Breast epithelium (tissue), 4 donors: ENCODE measurements at regions not wholly inside any gene's neighbourhood (a gene's known extent, or its start where the extent isn't known, plus 50 kb on each side); places are given as distances from the start of the nearest gene placed in this dataset.

Experiments
- DNase-seq, 2 donors: peaks; one replicate each; pipeline ENCODE4 v3.0.0-alpha.2; 2019; ENCODE audit warnings: low spot score in 2 of 2
- H3K27ac ChIP-seq, 2 donors: fragments of 200-600 bp; sonication (generic) in 1 of 2; one replicate each; pipeline ENCODE4 v1.5.1; 2016 to 2019; ENCODE audit warnings: mild to moderate bottlenecking in 1 of 2
- H3K27me3 ChIP-seq, 2 donors: fragments of 200-600 bp; sonication (generic) in 1 of 2; one replicate each; pipeline versions ENCODE4 v1.5.1 to v1.6.0; 2017 to 2019; ENCODE audit warnings: control low read depth in 1 of 2, mild to moderate bottlenecking in 1 of 2
- H3K36me3 ChIP-seq: fragments of 200-600 bp; one replicate; pipeline ENCODE4 v1.5.1; 2019
- H3K4me1 ChIP-seq, 2 donors: fragments of 200-600 bp; sonication (generic); one replicate each; pipeline ENCODE4 v1.5.1; 2016 to 2019; ENCODE audit warnings: control low read depth in 1 of 2
- H3K4me3 ChIP-seq, 3 donors: fragments of 200-600 bp; sonication (generic); 1 replicate in 2 of 3; 2 replicates in 1 of 3; pipeline ENCODE4 v1.5.1; 2016 to 2019; ENCODE audit warnings: mild to moderate bottlenecking in 3 of 3, moderate library complexity in 2 of 3
- H3K9me3 ChIP-seq, 2 donors: fragments of 200-600 bp; sonication (generic) in 1 of 2; one replicate each; pipeline ENCODE4 v1.5.1; 2016 to 2019; ENCODE audit warnings: control low read depth in 1 of 2
- POLR2A ChIP-seq: fragments of 450-650 bp; IDR thresholded peaks from one replicate; pipeline ENCODE4 v1.6.1; 2016; ENCODE audit warnings: antibody characterized with exemption, mild to moderate bottlenecking, moderate library complexity
- POLR2AphosphoS5 ChIP-seq, 3 donors: sonication (generic); formaldehyde crosslinking; IDR thresholded peaks; one replicate each; pipeline ENCODE4 v1.6.1; 2017; ENCODE audit warnings: antibody characterized with exemption in 3 of 3
- intact Hi-C: fragments of 100-400 bp; cut with DNase I; formaldehyde crosslinking; loops from one replicate; pipeline ENCODE4 v1.15.1; 2023; ENCODE audit warnings: low total_unique reads
- TF ChIP-seq, protein P1 (sequence below), 3 donors: fragments of 450-650 bp; IDR thresholded peaks; one replicate each; pipeline ENCODE4 v1.5.1; 2016 to 2017; ENCODE audit warnings: antibody characterized with exemption in 3 of 3, mild to moderate bottlenecking in 3 of 3, moderate library complexity in 3 of 3

DNA sequence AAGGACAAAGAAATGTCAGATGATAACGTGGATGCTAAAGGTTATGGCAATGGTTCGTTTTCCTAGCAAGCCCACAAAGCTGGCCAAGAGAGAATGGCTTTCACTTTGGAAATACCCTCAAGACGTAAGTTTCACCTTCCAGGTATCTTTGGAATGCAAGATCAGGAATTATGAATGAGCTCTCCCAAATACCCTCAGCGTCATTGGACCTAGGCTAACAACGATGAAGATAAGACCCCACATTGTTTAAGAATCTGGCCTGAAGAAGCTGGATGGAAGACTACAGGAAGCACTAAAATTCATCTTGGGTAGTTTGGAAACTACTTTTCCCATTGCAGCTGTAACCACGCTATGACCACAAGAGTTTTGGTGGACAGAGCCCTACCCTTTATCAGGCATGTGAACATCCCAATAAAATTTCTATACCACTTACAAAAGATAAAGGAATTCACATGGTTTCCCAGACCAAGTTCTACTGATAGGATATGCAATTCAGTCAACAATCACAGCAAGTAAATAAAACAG, 111.9 kb downstream of the KDR start:
- no peaks in the 10 kb centered on the region for H3K36me3 ChIP-seq
- no peak overlapping the region for H3K4me3 ChIP-seq
- no peak for DNase-seq
- intact Hi-C loops, result no loop called here
- H3K27me3 ChIP-seq, result no peaks in the 10 kb centered on the region
- H3K4me1 ChIP-seq, result no peaks in the 10 kb centered on the region
- H3K9me3 ChIP-seq, result no peaks in the 10 kb centered on the region
- no peak overlapping the region for H3K27ac ChIP-seq
- TF ChIP-seq, protein P1, sequence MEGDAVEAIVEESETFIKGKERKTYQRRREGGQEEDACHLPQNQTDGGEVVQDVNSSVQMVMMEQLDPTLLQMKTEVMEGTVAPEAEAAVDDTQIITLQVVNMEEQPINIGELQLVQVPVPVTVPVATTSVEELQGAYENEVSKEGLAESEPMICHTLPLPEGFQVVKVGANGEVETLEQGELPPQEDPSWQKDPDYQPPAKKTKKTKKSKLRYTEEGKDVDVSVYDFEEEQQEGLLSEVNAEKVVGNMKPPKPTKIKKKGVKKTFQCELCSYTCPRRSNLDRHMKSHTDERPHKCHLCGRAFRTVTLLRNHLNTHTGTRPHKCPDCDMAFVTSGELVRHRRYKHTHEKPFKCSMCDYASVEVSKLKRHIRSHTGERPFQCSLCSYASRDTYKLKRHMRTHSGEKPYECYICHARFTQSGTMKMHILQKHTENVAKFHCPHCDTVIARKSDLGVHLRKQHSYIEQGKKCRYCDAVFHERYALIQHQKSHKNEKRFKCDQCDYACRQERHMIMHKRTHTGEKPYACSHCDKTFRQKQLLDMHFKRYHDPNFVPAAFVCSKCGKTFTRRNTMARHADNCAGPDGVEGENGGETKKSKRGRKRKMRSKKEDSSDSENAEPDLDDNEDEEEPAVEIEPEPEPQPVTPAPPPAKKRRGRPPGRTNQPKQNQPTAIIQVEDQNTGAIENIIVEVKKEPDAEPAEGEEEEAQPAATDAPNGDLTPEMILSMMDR (IDR thresholded peaks at IDR 0.05), result no peak
- TF ChIP-seq POLR2A (no peak), POLR2AphosphoS5 (IDR thresholded peaks at IDR 0.05) (no peak)

DNA sequence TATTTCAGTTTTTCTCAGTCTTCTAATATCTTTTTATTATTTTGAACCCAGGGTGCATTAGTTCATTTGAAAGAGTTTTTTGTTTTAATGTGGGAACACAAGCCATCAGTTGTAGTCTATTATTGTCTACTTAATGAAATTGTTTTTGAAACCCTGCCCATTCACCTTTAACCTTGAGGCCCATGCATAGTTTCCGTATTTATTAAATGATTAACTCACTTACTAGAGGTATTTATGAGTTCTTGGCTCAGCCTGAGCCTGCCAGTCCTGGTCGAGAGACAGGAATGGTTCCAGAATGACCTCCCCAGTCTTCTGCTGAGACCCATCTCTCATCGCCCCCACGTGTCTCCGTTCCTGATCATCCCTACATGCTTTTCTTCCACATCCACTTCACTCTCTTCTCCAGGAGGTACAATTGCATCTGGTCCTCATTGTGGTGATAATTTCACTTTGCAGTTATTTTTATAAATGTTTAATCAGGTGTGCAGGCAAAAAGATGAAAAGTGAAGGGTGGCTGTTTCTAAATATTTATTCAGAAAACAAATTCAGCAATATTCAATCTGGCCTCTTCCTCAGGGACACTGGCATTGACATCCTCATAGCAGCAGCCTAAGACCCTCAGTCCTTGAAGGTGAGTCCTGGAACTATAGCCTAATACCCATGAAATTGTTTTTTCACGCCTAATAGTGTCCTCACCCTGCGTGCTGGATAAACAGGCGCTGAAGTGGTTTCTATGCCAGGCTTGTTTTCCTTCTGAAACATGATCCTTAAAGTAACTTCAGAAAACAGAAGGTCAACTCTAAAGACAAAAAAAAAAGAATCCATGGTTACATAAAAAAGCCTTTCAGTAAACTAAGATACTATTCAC, 112.8 kb downstream of the KDR start:
- Histone ChIP-seq H3K4me1 (no peaks in the 10 kb centered on the region), H3K4me3 (no peak overlapping the region), H3K27me3 (no peaks in the 10 kb centered on the region), H3K27ac (no peak overlapping the region), H3K36me3 (no peaks in the 10 kb centered on the region), H3K9me3 (no peaks in the 10 kb centered on the region)
- no peak for TF ChIP-seq POLR2A
- TF ChIP-seq POLR2AphosphoS5 (IDR thresholded peaks at IDR 0.05), result no peak
- TF ChIP-seq, protein P1 (IDR thresholded peaks at IDR 0.05), result no peak
- intact Hi-C loops, result no loop called here
- DNase-seq, result no peak

DNA sequence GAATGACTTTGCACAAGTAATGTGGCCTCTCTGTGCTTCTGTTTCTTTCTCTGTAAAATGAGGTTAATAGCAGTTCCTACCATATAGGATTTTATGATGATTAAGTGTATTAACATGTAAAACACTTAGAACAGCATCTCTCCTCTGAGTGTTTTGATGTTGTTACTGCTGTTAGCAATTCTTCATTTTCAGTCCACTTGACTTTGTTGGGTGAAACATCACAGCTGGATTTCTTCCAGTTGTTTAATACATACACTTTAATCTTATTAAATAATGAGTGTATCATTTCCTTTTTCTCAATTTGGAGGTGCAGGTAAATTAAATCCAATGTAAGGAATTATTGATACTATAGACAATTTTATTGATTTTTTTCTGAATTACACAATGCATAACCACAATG, 113.6 kb downstream of the KDR start:
- Histone ChIP-seq H3K27ac (no peak overlapping the region), H3K27me3 (no peaks in the 10 kb centered on the region), H3K4me1 (no peaks in the 10 kb centered on the region), H3K9me3 (no peaks in the 10 kb centered on the region), H3K36me3 (no peaks in the 10 kb centered on the region), H3K4me3 (no peak overlapping the region)
- DNase-seq, result no peak
- intact Hi-C loops, result no loop called here
- TF ChIP-seq POLR2AphosphoS5 (IDR thresholded peaks at IDR 0.05), result no peak
- TF ChIP-seq, protein P1 (IDR thresholded peaks at IDR 0.05), result no peak
- TF ChIP-seq POLR2A, result no peak

DNA sequence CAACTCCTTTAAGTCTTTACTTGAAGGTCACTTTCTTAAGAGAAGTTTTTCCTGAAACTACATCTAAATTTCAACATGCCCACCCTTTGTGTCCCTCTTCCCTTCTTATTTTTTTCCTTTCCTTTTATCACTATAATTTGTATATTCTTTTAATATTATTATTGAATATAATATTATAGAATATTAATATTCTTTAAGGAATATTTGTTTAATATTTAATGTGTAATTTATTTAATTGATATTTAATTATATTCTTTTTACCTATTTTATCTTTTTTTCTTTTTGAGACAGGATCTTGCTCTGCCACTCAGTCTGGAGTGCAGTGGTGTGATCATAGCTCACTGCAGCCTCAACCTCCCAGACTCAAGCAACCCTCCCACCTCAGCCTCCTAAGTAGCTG, 114.8 kb downstream of the KDR start:
- no peak overlapping the region for H3K27ac ChIP-seq
- H3K4me1 ChIP-seq, result no peaks in the 10 kb centered on the region
- H3K9me3 ChIP-seq, result no peaks in the 10 kb centered on the region
- H3K27me3 ChIP-seq, result no peaks in the 10 kb centered on the region
- TF ChIP-seq, protein P1 (IDR thresholded peaks at IDR 0.05), result no peak
- no peak for TF ChIP-seq POLR2AphosphoS5 (IDR thresholded peaks at IDR 0.05)
- no peak for TF ChIP-seq POLR2A
- H3K36me3 ChIP-seq, result no peaks in the 10 kb centered on the region
- no peak for DNase-seq
- intact Hi-C loops, result no loop called here
- no peak overlapping the region for H3K4me3 ChIP-seq
